Astrocyte (in vitro differentiated cells and primary cell): ENCODE measurements at regions not wholly inside any gene's neighbourhood (a gene's known extent, or its start where the extent isn't known, plus 50 kb on each side); places are given as distances from the start of the nearest gene placed in this dataset.

Source experiments
- EZH2 ChIP-seq: IDR thresholded peaks from 2 replicates; pipeline ENCODE4 v1.6.1; 2012; ENCODE audit warnings: mild to moderate bottlenecking, low read length, inconsistent platforms; ENCODE audit not compliant: insufficient read depth
- TF ChIP-seq, protein P1 (sequence below): IDR thresholded peaks from 2 replicates; pipeline ENCODE4 v1.5.1; 2011; ENCODE audit warnings: low read depth, mild to moderate bottlenecking, inconsistent platforms, low read length, moderate library complexity; ENCODE audit not compliant: insufficient read depth

DNA sequence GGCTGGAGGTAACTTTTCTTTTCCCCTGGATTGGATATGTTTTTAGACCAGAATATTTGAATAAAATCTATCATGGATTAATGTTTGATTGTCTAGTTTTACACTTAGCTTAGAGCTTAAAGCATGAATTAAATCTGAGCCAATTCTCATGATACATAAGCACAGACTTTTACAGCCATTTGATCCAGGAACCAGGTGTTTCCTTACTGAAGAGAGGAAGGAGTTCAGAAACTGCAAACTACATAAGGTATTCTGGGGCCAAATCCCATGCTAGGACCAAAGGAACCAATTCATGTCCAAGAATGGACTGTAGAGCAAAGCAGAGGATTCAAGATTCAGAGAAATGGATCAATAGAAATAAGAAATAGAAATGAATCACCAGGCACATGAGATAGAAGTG is 360.4 kb upstream of the ZNF608 start:
- TF ChIP-seq, protein P1, sequence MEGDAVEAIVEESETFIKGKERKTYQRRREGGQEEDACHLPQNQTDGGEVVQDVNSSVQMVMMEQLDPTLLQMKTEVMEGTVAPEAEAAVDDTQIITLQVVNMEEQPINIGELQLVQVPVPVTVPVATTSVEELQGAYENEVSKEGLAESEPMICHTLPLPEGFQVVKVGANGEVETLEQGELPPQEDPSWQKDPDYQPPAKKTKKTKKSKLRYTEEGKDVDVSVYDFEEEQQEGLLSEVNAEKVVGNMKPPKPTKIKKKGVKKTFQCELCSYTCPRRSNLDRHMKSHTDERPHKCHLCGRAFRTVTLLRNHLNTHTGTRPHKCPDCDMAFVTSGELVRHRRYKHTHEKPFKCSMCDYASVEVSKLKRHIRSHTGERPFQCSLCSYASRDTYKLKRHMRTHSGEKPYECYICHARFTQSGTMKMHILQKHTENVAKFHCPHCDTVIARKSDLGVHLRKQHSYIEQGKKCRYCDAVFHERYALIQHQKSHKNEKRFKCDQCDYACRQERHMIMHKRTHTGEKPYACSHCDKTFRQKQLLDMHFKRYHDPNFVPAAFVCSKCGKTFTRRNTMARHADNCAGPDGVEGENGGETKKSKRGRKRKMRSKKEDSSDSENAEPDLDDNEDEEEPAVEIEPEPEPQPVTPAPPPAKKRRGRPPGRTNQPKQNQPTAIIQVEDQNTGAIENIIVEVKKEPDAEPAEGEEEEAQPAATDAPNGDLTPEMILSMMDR, result no peak
- no peak for TF ChIP-seq EZH2
